Stimulated activated effector memory CD8-positive, alpha-beta T cell treated with anti-CD3 and anti-CD28 coated beads, Interleukin-12 subunit alpha, Interleukin-12 subunit beta, amount 100 ng/mL, for 72 hours (primary cell): ENCODE measurements at regions not wholly inside any gene's neighbourhood (a gene's known extent, or its start where the extent isn't known, plus 50 kb on each side); places are given as distances from the start of the nearest gene placed in this dataset.
"Not testable (repeated sequence)": the region's sequence is repeated elsewhere in the genome, so short reads cannot be mapped to it uniquely, and the experiment has no call there.

Source experiments
- ATAC-seq: fragments of 150-1000 bp; cut with Tn5 transposase; 2 replicates; pipeline ENCODE4 v1.10.0; 2021
- DNase-seq, 2 donors: peaks; one replicate each; pipeline ENCODE4 v3.0.0; 2021 to 2022; ENCODE audit warnings: low spot score in 2 of 2
- H3K27ac Mint-ChIP-seq: one replicate; pipeline ENCODE4 v1.8.0; 2022; ENCODE audit warnings: mild to moderate bottlenecking, mixed read lengths
- H3K36me3 Mint-ChIP-seq: one replicate; pipeline ENCODE4 v1.8.0; 2022; ENCODE audit warnings: mild to moderate bottlenecking, mixed read lengths
- H3K4me1 Mint-ChIP-seq: one replicate; pipeline ENCODE4 v1.8.0; 2022; ENCODE audit warnings: mixed read lengths
- H3K4me3 Mint-ChIP-seq: one replicate; pipeline ENCODE4 v1.8.0; 2022; ENCODE audit warnings: mild to moderate bottlenecking, mixed read lengths
- H3K9me3 Mint-ChIP-seq: one replicate; pipeline ENCODE4 v1.8.0; 2022; ENCODE audit warnings: mixed read lengths

DNA sequence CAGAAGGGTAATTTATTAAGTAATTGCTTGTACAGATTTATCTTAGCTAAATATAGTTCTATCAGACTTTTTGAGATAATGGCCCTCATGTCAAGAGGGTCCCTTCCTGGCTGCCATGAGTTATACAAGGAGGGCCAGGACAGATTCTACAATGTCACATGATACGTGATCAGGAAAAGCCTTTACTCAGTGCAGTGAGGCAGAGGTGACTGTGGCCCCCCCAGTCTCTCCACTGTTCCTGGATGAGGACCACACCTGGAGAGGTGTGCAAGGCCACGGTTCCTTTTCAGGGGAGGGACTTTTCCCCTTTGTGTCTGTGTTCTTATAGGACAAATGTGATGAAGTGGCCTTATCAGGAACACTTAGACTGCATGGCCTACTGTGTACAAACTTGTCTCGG, 54.3 kb upstream of the LRCH1 start:
- Mint-ChIP-seq H3K4me1 (no peaks in the 10 kb centered on the region), H3K36me3 (no peaks in the 10 kb centered on the region), H3K4me3 (no peak overlapping the region), H3K27ac (no peak overlapping the region), H3K9me3 (no peaks in the 10 kb centered on the region)
- DNase-seq (no peak), ATAC-seq (no peak)

DNA sequence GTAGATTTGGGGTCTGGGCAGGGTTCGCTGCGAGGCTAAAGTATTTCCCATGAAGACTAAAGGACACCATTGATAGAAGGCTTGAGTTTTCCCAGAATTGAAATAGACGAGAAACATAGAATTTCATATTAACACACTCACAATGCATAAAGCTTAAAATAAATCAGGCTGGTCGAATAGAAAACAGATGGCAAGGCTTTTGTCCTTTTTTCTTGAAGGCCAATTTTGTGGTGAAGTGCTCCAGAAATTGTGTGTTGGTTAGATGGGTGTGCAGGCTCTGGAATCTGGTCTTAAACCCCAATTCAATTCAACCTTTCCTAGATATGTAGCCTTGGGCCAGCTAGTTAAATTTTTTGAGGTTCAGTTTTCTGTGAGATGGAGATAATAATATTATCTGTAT, 56.9 kb upstream of the LRCH1 start:
- no peak overlapping the region for H3K27ac Mint-ChIP-seq
- H3K4me1 Mint-ChIP-seq: no peaks in the 10 kb centered on the region
- no peak for ATAC-seq
- no peaks in the 10 kb centered on the region for H3K9me3 Mint-ChIP-seq
- H3K4me3 Mint-ChIP-seq: no peak overlapping the region
- DNase-seq: no peak
- no peaks in the 10 kb centered on the region for H3K36me3 Mint-ChIP-seq

DNA sequence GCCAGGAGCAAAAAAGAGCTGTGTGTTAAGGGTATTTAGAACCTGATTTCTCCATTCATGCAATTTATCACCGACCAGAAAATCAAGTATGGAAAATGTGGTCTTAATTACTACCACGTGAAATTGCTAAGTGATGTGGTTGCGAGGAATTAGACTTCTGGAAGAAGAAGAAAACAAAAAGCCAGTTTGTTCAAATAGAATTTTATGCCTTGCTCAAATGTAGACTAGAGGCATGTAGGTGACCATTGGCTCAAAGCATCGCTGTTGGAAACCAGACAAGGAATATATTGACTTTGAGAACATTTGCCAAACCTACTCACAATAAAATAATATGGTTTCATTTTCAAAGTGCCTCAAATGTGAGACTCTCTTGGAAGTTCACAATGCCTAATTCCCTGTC, 57.3 kb upstream of the LRCH1 start:
- H3K4me3 Mint-ChIP-seq: no peak overlapping the region
- H3K36me3 Mint-ChIP-seq: no peaks in the 10 kb centered on the region
- no peak for ATAC-seq
- no peak overlapping the region for H3K27ac Mint-ChIP-seq
- no peak for DNase-seq
- H3K4me1 Mint-ChIP-seq: no peaks in the 10 kb centered on the region
- no peaks in the 10 kb centered on the region for H3K9me3 Mint-ChIP-seq

DNA sequence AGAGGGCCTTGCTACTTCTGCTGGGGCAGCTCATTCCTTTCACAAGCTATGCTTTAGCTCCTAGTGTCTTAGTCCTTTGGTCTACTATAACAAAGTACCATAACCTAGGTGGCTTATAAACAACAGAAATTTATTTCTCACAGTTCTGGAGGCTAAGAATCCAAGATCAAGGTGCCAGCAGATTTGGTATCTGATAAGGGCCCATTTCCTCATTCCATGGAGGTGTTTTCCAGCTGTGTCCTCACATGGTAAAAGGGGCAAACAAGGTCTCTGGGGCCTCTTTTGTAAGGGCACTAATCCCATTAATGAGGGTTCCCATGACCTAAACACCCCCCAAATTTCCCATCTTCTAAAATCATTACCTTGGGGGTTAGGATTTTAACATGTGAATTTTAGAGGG, 57.9 kb upstream of the LRCH1 start:
- Mint-ChIP-seq H3K4me1 (no peaks in the 10 kb centered on the region), H3K27ac (no peak overlapping the region), H3K36me3 (no peaks in the 10 kb centered on the region), H3K4me3 (no peak overlapping the region), H3K9me3 (no peaks in the 10 kb centered on the region)
- no peak for DNase-seq
- no peak for ATAC-seq

DNA sequence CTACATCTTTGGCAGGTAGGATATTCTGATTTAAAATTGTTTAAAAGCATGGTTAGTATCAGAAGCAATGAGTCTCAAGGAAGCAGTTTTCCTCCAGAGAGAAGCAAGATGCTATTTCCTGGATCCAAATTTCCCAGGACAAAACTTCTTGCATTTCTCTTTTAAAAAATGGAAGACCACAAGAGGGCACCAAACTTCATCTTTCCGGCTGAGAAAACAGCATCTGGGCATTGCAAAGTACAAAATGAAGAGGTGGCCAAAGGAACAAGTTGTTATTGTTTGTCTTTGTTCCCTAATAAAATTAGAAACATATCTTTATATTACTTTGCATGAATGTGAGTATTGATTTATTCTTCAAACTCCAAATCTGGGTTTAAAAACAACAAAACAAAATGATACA, 60.0 kb upstream of the LRCH1 start:
- Mint-ChIP-seq H3K4me1 (no peaks in the 10 kb centered on the region), H3K27ac (no peak overlapping the region), H3K9me3 (no peaks in the 10 kb centered on the region), H3K4me3 (no peak overlapping the region), H3K36me3 (no peaks in the 10 kb centered on the region)
- ATAC-seq (no peak), DNase-seq (no peak)

DNA sequence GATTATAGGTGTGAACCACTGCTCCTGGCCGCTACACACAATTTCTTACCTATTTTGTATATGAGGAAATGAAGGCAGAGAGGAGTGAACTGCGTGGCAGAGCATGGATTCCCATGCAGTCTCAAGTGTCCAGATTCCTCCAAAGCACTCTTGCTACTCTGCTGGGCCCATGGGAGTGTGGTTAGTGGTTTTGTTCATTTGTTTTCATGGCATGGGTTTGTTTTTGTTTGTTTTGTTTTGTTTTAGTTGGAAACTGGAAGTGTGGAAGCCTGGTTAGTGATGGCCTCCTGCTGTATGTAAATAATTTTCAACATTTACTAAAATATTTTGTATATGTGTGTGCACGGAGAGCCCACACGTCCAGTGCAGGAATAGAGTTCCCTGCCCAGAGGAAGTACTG, 61.3 kb upstream of the LRCH1 start:
- Mint-ChIP-seq H3K27ac (no peak overlapping the region), H3K36me3 (no peaks in the 10 kb centered on the region), H3K9me3 (no peaks in the 10 kb centered on the region), H3K4me1 (no peaks in the 10 kb centered on the region), H3K4me3 (no peak overlapping the region)
- no peak for DNase-seq
- no peak for ATAC-seq

DNA sequence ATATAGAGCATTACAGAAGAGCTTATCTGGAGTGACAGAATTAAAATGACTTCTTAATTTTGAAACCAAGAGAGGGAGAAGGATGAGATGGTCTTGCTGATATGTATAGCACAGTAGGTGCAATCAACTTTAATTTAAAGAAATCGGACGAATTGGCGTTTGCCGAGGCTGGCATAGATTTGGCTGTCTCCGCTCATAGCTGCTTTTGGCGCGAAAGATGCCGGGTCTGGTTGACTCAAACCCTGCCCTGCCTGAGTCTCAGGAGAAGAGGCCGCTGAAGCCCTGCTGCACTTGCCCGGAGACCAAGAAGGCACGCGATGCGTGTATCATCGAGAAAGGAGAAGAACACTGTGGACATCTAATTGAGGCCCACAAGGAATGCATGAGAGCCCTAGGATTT, 62.3 kb upstream of the LRCH1 start:
- not testable (repeated sequence) for H3K27ac Mint-ChIP-seq, H3K4me3 Mint-ChIP-seq, H3K9me3 Mint-ChIP-seq, H3K4me1 Mint-ChIP-seq, DNase-seq, H3K36me3 Mint-ChIP-seq
- ATAC-seq: peak; percentile 64

DNA sequence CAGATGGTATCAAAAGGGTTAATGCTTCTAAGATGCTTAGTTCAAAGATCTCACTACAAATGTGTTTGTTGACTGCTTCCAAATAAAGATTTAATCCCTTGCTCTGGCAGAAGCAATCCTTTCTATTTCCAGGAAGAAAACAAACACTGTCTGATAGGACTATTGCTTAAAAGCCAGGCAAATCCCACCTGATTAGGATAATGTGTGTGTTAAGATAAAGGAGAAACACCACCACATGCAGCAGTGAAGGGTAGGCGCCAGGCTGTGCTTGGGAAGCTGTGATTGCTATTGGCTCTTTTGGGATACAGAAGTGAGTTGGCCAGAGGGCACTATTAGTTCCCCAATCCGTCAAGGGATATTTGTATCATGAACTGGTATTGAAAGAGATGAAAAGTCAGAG, 62.8 kb upstream of the LRCH1 start:
- Mint-ChIP-seq H3K4me3 (no peak overlapping the region), H3K27ac (no peak overlapping the region), H3K4me1 (no peaks in the 10 kb centered on the region), H3K36me3 (no peaks in the 10 kb centered on the region), H3K9me3 (no peaks in the 10 kb centered on the region)
- DNase-seq (no peak), ATAC-seq (no peak)

DNA sequence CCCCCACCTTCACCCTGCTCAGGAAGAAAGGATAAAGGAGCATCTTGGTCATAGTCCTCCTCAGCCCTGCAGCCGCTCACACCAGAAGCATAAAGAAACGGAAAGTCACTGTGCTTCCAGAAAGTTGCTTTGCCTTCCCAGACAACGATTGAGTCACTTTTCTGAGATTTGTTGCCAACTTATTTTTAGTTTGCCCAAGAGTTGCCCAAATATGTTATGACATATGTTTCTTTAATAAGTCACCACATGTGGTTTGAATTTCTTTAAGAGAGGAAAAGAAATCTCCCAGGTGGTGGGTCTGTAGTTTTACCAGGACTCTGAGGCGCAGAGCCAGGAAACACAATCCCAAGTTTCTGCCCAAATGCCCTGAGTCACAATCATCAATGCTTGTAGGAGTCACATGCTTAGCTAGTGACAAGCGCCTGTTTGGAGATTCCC, 63.4 kb upstream of the LRCH1 start:
- no peak for DNase-seq
- H3K27ac Mint-ChIP-seq: no peak overlapping the region
- peaks cover 2% of the 10 kb centered on the region for H3K9me3 Mint-ChIP-seq
- ATAC-seq: no peak
- no peak overlapping the region for H3K4me3 Mint-ChIP-seq
- H3K4me1 Mint-ChIP-seq: no peaks in the 10 kb centered on the region
- no peaks in the 10 kb centered on the region for H3K36me3 Mint-ChIP-seq

DNA sequence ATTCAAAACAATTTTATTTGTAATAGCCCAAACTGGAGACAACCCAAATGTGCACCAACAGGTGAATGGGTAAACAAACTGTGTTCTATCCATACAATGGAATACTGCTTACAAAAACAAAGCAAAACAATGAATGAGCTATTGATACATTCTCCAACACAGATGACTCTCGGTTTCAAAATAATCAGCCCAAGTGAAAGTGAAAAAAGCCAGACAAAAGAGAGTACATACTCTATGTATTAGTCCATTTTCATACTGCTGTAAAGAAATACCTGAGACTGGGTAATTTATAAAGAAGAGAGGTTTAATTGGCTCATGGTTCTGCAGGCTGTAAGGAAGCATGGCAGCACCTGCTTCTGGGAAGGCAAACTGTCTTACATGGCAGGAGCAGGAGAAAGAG, 65.2 kb upstream of the LRCH1 start:
- Mint-ChIP-seq H3K4me1 (no peaks in the 10 kb centered on the region), H3K4me3 (no peak overlapping the region), H3K36me3 (no peaks in the 10 kb centered on the region), H3K27ac (no peak overlapping the region), H3K9me3 (peaks cover 6% of the 10 kb centered on the region)
- ATAC-seq (no peak), DNase-seq (no peak)

DNA sequence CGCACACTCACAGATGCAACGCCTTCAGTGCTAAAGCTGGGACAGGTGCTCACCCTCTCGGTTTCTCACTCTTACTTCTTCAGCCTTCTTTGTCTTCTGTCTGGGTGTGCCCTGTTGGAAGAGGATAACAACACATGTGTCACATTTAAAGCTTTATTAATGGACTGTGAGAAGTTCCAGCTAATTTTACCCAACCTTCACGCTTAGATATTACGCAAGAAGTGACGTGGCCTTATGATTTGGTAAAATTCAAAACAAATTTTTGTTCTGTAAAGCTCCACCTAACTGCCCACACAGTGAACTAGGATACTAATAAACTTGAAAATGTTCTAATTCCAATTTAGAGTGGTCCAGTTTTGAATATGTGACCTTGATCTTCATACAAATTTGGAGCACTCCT, 66.7 kb upstream of the LRCH1 start:
- Mint-ChIP-seq H3K4me3 (no peak overlapping the region), H3K36me3 (no peaks in the 10 kb centered on the region), H3K4me1 (no peaks in the 10 kb centered on the region), H3K9me3 (peaks cover 8% of the 10 kb centered on the region), H3K27ac (no peak overlapping the region)
- ATAC-seq: no peak
- no peak for DNase-seq

DNA sequence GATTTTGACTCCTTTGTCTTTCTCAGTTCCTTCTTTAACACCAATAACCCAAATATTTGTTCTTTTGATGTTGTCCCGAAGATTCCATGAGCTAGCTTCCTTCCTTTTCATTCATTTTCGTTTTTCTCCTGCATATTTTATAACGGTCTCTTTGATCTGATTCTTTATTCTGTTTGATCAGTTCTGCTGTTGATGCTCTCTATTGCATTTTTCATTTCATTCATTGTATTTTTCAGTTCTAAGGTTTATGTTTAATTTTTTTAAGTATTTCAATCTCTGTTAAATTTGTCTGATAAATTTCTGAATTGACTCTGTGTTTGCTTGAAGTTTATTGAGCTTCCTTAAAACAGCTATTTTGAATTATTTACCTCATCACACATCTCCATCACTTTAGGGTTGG, 68.4 kb upstream of the LRCH1 start:
- no peaks in the 10 kb centered on the region for H3K4me1 Mint-ChIP-seq
- peaks cover 8% of the 10 kb centered on the region for H3K9me3 Mint-ChIP-seq
- DNase-seq (no peak), ATAC-seq (no peak)
- no peak overlapping the region for H3K27ac Mint-ChIP-seq
- no peaks in the 10 kb centered on the region for H3K36me3 Mint-ChIP-seq
- no peak overlapping the region for H3K4me3 Mint-ChIP-seq

DNA sequence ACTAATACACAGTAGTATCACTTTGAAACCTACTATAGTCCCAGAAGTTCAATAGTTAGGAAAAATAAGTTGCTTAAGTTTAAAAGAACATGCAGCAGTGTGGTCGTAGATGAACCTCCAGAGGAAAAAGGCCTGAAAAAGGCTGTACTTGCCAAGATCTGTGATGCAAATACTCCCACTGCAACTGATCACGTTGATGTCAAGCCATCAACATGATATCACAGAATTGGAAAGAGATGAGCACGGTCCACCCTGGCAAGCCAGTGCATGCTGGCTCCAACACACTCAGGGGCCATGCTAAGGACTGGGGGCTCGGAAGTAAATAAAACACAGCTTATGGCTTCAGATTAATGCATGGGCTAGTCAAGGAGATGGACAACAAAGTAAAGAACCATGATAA, 71.8 kb upstream of the LRCH1 start:
- H3K36me3 Mint-ChIP-seq: no peaks in the 10 kb centered on the region
- H3K4me3 Mint-ChIP-seq: no peak overlapping the region
- no peaks in the 10 kb centered on the region for H3K4me1 Mint-ChIP-seq

DNA sequence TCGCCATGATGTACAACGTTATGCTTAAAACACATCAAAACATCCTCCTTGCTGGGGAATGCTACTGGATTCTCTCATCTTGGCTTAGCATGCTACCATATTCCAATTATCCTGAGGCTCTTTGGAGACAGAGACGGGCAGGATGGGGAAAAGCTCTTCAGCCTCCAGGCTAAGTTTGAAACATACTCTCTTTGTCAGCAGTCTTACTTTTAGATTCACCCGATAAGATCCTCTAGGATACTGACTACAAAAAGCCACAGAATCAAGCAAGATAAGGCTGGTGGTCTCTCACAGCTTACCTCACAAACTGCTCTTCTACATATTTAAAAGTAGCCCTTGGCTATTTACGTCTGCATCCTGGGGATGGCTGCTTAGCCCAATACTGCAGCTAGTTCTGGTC, 72.8 kb upstream of the LRCH1 start:
- no peak overlapping the region for H3K4me3 Mint-ChIP-seq
- no peak overlapping the region for H3K27ac Mint-ChIP-seq
- H3K36me3 Mint-ChIP-seq: no peaks in the 10 kb centered on the region
- no peaks in the 10 kb centered on the region for H3K4me1 Mint-ChIP-seq
- no peak for ATAC-seq
- no peak for DNase-seq
- H3K9me3 Mint-ChIP-seq: peaks cover 8% of the 10 kb centered on the region

More for the DNA sequence above, 71.8 kb upstream of the LRCH1 start:
- H3K9me3 Mint-ChIP-seq: peaks cover 8% of the 10 kb centered on the region
- no peak overlapping the region for H3K27ac Mint-ChIP-seq
- ATAC-seq (no peak), DNase-seq (no peak)

DNA sequence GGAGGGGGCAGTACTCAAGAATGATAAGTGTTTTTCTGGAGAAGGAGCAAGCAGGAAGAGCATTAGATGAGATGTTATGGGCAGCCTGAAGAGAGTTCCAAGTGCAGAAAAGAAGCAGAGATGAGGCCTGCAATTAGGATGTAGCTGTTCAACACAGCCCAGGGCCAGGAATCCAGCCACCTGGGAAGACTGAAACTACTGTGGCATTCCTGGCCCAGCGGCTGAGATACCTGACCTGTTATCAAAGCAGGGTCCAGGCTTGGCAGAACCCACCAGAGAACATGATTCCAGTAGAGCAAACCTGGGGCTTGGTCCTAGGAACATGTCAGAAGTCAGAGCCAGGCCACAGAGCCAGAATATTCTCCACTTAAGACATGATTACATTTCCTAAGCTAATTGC, 73.3 kb upstream of the LRCH1 start:
- Mint-ChIP-seq H3K9me3 (peaks cover 7% of the 10 kb centered on the region), H3K27ac (no peak overlapping the region), H3K36me3 (no peaks in the 10 kb centered on the region), H3K4me1 (no peaks in the 10 kb centered on the region), H3K4me3 (no peak overlapping the region)
- ATAC-seq (no peak), DNase-seq (no peak)

DNA sequence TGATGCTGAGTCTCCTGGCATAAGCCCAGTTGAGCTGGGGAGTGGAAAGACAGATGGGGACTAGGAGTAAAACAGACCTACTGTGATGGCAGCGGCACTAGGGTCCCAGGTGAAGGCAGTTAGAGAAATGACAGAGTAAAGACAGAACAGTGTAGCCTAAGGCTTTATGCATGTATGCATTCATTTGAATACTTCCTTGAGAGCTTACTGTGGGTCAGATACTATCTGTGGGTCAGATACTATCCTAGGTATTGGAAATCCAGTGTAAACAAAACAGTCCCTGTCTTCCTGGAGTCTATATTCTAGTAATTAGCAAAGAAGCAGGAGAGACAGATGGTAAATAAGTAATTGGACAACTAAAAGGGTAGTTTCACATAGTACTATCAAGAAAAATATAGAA, 73.7 kb upstream of the LRCH1 start:
- Mint-ChIP-seq H3K27ac (no peak overlapping the region), H3K9me3 (peaks cover 4% of the 10 kb centered on the region), H3K4me1 (no peaks in the 10 kb centered on the region), H3K36me3 (no peaks in the 10 kb centered on the region), H3K4me3 (no peak overlapping the region)
- ATAC-seq (no peak), DNase-seq (no peak)

DNA sequence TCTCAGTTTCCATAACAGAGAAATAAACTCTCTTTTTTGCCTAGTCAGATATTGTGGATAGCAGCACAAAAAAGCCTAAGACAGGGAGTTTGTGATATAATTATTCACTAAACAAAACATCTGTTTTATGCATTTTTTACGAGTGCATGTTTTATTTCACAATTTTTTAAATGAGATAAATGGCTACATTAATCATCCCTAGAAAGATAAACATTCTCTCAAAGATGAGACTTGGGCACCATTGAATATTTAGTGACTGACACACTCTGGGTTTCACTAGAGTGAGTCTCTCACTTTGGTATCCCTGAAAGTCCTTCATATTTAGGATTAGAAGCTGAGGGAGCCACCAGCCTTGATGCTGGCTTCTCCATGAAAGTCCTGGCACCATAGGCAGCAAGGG, 74.3 kb upstream of the LRCH1 start:
- Mint-ChIP-seq H3K4me3 (no peak overlapping the region), H3K36me3 (no peaks in the 10 kb centered on the region), H3K27ac (no peak overlapping the region), H3K4me1 (no peaks in the 10 kb centered on the region), H3K9me3 (peaks cover 4% of the 10 kb centered on the region)
- ATAC-seq (no peak), DNase-seq (no peak)
